CD1c-positive myeloid dendritic cell (primary cell): ENCODE measurements at regions not wholly inside any gene's neighbourhood (a gene's known extent, or its start where the extent isn't known, plus 50 kb on each side); places are given as distances from the start of the nearest gene placed in this dataset.

Source experiments
- DNase-seq: peaks from one replicate; pipeline ENCODE4 v3.0.0-alpha.2; 2016; ENCODE audit errors: extremely low spot score

- no peak for DNase-seq
Observed at GRCh38 chr16:62586128-62586862, 550.1 kb upstream of the CDH8 start.

- no peak for DNase-seq
Observed at GRCh38 chr16:62585041-62585545, 548.9 kb upstream of the CDH8 start.

GRCh38 chr16:62583414-62583813 lies 547.2 kb upstream of the CDH8 start:
- DNase-seq = no peak

GRCh38 chr16:62573466-62573865 lies 537.2 kb upstream of the CDH8 start:
- no peak for DNase-seq

DNA sequence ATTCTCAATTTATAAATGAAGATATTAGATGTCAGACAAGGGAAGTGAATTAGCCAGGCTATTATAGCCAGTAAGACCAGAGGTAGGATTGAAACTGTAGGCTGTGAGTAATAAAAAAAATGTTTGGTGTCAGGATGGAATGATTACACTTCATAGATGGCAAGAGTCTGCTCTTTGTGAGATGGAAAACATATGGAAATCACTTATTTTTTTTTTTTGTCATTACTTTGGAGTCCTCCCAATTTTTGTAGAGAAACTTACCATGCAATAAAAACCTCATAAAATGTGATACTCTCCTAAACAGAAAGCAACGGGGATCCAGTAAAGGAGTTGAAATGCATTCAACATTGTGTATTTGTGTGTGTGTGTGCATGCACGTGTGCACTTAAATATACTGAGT lies 532.7 kb upstream of the CDH8 start:
- no peak for DNase-seq

- DNase-seq = no peak
Observed at GRCh38 chr16:62565706-62566105, 529.5 kb upstream of the CDH8 start.

DNA sequence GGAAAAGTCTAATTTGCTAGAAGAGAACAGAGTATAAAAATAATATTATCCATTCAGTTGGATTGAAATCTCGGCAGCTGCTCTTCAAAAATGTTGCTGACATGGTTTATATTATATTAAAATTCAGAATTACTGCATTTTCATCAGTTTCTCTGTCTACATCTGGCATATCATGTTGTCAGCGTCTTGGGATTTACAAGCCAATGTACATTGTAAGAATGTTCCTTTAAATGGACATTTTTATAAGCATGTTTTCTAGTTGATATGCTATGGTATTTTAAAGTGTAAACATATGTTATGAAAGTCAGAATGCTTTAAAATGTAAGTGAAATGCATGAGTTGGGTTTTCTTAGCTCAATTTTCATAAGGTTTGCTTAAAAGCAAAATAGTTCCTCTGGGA lies 528.1 kb upstream of the CDH8 start:
- DNase-seq = no peak

DNA sequence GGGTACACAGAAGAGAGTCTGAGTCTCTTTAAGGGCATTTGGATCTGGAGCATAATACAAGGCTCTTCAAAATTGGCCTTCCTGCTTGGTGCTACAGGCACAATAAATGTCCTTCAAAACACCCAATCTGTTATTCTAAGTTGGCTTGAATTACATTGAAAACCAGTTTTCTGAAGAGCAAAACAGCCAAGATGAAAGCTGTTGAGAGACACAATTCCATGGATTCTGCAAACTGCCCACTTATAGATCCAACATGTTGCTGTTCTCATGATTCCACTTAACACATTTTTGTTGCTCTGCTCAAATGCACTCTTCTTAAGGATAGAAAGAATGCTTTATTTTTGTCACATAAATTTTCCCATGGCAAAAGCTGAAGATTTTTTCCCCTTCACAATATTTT lies 525.9 kb upstream of the CDH8 start:
- no peak for DNase-seq

DNA sequence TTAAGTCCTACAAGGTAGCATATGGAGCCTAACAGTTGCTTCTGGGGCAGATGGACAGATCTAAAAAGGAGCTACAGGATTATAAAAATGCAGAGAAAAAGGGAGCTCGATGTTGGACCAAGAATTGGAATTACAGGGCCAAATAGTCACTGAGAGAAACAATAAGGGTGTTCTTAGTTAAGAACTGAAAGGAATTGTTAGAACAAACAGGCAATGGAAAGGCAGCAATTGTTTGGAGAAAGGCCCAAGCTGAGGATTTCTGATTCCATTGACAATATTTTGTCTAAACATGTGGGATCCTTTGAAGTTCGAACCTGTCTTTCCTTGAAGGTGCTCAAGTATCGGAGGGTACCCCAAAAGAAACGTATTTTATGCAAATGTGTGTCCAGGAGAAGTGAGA lies 513.6 kb upstream of the CDH8 start:
- DNase-seq = no peak

- no peak for DNase-seq
Observed at GRCh38 chr16:62548095-62548494, 511.9 kb upstream of the CDH8 start.

DNA sequence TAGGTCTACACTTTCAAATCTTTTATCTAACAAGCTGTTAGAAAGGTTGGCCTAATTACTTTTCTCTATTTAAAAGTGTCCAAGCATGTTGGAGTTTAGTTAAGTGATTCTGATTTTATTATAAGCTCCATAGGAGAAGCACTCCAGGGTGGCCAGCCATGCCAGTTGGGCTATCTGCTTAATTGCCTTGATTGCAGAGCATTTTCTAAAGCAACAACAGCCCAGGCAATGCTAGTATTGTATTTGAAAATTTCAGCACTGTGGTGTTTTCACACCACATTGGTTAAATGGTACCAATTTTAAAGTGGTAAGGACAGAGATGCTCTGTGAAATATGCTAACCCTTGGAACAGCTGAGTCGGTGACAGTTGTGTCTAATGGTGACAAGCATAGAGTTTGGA lies 510.5 kb upstream of the CDH8 start:
- DNase-seq = no peak

GRCh38 chr16:62545039-62545438 lies 508.8 kb upstream of the CDH8 start:
- no peak for DNase-seq

- no peak for DNase-seq
Observed at GRCh38 chr16:62543516-62543915, 507.3 kb upstream of the CDH8 start.

DNA sequence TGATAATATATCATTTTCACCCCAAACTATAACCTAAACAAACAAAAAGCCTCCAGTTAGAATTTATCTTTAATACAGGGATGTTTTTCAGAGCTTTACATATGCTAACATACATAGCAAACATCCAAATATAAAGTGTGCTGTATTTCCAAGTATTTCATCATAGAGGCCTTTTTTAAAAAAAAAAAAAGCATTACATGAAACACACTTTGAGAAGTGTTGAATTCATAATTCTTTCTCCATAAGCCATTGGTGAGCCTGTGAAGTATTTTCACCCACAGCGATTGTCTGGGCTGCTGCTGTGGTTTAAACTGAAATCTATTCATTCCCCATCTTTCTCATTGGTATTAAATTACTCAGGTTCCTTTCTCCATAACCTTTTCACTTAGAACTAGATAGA lies 503.4 kb upstream of the CDH8 start:
- DNase-seq = no peak

- DNase-seq = no peak
Observed at GRCh38 chr16:62530426-62530825, 494.2 kb upstream of the CDH8 start.

DNA sequence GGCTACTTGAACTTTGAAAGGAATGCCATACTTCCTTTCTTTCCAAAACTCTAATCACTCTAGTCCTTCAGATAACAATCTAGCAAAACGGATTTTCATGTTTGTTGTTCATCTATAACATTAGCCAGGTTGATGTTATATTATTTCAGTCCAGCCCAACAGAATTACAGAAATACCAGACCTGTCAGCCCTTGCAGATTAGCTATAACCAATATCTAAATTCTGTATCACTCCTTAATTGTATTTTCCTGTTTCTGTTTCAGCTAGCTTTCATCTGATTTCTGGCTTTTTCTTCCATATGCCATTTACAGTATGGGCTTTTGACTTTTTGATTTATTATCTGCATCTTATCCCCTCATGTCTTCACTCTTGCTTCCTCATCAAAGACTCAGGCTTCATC lies 479.8 kb upstream of the CDH8 start:
- no peak for DNase-seq

DNA sequence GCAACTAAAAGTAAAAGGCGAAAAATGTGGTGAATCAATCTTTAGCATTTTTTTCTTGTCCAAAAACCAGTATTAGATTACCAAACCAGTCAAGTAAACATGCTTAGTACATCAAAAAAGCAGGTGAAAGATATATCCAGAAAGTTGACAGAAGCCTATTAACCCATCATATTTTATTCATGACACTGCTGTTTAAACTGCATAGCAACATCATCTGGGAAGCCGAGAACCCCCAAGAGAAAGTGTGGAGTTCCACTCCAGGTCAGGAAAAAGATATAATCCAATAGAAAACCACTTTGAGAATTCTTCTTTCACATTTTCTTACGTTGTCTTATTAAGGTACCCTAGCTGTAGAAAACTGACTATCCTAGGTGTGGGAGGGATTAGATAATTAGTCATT lies 466.8 kb upstream of the CDH8 start:
- no peak for DNase-seq

DNA sequence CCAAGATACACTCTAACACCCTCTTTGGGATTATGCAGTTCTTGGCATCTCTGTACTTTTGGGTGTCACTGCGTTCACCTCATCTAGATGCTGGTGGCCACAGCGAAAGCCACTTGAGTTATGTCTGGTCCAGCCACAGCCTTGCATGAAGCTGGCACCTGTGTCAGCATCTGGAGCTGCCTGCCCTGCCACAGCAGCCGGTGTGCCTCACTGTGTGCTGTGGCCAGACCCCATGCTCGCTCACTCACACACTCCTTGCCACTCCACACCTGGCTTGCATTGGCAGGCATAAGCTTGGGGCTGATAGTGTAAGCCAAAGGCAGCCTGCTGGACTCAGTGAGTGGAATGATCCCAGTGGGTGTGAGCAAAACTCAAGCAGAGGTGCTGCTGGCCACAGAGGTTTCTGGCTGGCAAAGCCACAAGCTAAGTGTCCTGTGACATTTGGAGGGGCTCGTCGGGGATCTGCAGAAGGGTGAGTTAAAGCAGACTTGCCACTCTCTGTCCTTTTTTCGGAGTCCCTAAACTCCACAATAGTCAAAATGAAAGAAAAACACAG lies 442.7 kb upstream of the CDH8 start:
- DNase-seq = no peak

DNA sequence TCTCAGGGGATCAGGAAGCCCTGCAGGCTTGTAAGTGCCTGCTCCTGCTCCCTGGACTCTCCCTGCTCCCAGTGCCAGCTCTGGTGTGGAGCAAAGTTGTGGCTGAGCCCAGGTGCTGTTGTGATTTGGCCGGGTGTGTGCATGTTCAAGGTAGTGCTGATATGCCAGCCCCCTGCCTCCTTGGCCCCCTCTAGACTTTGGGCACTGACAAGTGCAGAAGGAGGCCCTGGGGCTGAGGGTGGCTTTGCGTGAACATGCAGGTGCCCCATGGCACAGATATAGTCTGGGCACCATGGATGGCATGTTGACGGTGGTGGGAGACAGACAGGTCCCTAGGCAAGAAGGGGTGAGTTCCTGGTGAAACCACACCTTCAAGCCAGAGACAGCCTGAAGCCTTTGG lies 441.6 kb upstream of the CDH8 start:
- DNase-seq = no peak

DNA sequence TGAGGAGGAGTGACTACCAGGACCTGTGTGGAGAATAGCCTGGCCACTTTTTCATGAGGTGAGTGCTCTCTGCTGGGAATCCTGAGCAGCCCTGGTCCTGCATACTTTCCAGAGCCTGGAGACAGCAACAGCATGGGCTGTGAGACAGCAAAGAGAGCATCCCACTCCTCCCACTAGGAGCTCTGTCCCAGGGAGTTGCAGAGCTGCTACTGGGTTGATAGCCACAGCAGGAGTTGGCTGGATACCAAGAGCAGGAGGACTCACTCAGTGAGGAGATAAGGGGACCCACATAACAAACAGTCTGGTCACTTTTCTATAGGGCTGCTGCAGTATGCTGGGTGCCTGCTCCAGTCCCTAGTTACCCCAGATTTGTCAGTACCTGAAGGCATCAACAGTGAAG lies 439.3 kb upstream of the CDH8 start:
- DNase-seq = no peak

- DNase-seq = no peak
Observed at GRCh38 chr16:62462971-62463370, 426.7 kb upstream of the CDH8 start.

DNA sequence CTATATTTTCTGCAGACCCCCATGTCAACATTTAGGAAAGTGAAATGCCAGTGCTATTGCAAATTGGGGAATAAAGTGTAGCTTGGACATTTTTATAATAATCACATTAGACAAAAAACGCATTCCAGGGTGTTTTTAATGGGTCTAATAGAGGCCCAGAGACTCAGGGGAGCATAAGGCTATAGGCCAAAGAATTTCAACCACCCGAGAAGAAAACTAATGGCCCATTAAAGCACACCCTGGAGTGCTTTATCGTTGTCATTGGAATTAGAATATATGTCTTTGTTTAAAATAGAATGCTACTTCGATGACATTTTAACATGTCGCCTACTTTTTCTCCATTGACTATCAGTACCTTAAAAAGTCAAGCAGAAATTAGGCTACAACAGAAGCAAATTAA lies 414.1 kb upstream of the CDH8 start:
- DNase-seq = no peak

- DNase-seq = no peak
Observed at GRCh38 chr16:62445909-62446308, 409.7 kb upstream of the CDH8 start.

GRCh38 chr16:62424206-62424605 lies 388.0 kb upstream of the CDH8 start:
- no peak for DNase-seq
